ENCODE measurements at regions not wholly inside any gene's neighbourhood (a gene's known extent, or its start where the extent isn't known, plus 50 kb on each side); places are given as distances from the start of the nearest gene placed in this dataset.
"Not testable (repeated sequence)": the region's sequence is repeated elsewhere in the genome, so short reads cannot be mapped to it uniquely, and the experiment has no call there.

DNA sequence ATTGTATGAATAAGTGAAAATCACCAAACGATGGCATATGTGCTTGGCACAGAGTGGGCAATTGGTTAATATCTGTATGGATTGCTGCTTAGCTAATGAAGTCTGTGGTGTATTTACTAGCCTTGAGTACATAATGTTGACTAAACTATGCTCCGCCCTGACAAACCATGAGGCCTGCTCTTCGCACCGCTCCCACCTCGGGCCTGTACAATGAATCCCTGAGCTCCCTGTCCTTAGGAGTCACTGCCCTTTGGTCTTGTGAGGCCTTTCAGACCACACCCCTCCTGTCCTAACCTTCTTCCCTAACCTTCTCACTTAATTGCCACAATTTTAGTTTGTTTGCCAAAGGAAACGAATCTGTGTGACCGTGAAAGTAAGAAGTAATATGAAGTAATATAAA is 193.2 kb downstream of the POTED start:
- H3K4me3 ChIP-seq (ENCODE audit: low read length); H3K4me1 Mint-ChIP-seq; H3K4me1 ChIP-seq (ENCODE audit: insufficient read depth, low read length); CTCF ChIA-PET; H3K4me3 Mint-ChIP-seq; DNase-seq; H3K27ac ChIP-seq (ENCODE audit: low read depth, low read length); H3K36me3 Mint-ChIP-seq; H3K9me3 Mint-ChIP-seq; POLR2A ChIA-PET; H3K27ac Mint-ChIP-seq; H3K27me3 Mint-ChIP-seq; H3K36me3 ChIP-seq (ENCODE audit: insufficient read depth, low read length); H3K27me3 ChIP-seq (ENCODE audit: insufficient read depth, low read length, poor library complexity, severe bottlenecking); H3K9me3 ChIP-seq (ENCODE audit: low read length): not testable (repeated sequence)
